Nucleus accumbens (tissue), 56 donors: ENCODE measurements at regions not wholly inside any gene's neighbourhood (a gene's known extent, or its start where the extent isn't known, plus 50 kb on each side); places are given as distances from the start of the nearest gene placed in this dataset.

Experiments
- DNase-seq, 56 donors: peaks; one replicate each; lab custom pipeline; 2025; lab: John Stamatoyannopoulos, UW

DNA sequence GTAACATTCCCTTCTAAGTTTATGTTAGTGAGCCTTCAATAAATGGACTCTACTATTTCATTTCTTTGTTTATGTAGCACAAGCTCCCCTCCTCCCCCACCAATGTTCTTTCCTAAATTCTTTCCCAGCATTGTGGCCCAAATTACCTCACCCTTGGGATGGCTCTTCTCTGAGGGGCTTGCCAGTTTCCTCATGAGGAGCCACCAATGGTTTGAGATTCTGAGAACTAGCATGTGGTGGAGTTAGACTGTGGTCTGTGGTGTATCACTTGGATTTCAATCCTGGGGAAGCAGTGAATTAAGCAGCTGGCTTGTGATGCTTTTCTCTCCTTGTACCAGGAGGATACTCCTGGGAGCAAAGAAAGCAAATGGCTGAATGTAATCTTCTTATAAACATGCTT, 50.0 kb upstream of the NPHP3 start:
- no peak for DNase-seq
